ENCODE measurements at regions not wholly inside any gene's neighbourhood (a gene's known extent, or its start where the extent isn't known, plus 50 kb on each side); places are given as distances from the start of the nearest gene placed in this dataset.

DNA sequence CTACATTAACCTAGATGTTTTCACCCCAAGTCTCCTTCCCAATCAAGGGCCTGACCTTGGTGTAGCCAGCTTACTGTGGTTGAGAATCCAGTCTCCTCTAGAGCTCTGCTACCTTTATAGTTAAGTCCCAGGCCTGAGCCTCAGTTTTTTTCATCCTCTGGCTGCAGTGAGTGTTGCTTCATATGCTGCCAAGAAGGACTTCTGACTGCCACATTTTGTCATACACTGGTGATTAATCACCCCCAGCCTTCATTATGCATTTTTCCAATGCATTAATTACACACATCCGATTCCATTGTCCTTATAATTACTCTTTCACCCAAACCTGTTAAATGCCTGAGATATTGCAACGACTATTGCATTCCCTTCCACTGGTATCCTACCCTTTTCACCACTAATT lies 66.3 kb upstream of the FGGY start:
- DNase-seq = no peak

DNA sequence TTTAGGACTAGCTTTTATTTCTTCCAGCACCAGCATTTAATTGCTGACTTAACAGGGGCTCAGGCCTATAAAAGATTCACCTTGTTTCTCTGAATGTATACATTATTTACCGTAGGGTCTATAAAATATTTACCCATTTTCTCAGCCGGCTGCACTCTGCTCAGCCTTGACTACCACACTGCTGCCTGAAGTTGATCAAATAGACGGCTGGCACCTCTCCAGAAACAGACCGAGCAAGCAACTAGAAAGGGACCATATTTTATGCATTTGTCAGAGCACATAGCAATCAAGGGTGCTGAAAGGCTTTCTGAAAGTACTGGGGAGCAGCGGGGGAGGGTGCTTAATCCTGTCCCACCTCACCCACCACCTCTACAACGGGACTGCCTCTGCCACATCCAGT lies 64.7 kb upstream of the FGGY start:
- DNase-seq = no peak

DNA sequence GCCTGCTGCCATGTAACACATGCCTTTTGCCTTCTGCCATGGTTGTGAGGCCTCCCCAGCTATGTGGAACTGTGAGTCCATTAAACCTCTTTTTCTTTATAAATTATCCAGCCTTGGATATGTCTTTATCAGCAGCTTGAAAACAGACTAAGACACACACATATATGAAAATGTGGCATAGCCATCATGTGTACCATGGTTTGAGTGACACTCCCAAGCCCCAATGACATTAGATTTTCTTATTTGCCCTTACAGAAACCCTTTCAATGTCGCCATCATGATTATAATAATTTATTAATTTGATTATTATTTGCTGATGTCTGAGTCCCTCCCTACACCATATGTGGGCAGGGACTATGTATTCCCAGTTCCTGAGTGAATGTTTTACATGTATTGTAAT lies 63.5 kb upstream of the FGGY start:
- no peak for DNase-seq

DNA sequence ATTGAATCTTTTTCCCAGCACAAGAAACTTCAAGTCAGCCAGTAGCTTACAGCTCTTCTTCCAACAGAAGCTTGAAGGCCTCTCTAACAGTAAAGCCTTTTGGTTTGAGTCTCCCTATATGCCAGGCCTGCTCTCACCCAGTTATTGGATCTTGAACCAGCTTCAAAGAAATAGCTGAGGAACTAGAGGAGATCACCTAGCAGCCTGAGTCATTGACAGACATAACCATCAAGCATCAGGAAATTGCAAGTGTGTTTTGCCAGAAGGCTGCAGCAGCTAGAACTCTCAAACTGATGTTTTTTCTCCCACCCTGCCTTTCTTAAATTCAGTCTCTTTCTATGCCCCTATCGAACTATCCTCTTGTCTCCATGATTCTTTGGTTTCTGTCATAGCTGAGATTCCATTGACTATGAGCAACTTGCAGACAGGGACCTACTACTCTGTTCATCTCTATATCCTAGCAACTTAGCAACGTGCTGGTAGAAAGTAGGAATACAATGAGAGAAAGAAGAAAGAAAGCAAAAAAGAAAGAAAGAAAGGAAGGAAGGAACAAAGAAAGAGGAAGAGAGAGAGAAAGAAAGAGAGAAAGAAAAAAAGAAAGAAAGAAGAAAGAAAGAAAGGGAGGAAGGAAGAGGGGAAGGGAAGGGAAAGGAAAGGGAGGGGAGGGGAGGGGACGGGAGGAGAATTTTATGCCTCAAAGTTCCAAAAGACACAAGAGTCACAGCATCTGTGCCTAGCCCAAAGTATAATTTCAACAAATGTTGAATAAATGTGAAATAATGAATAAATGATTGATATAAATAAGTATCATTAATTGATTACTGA lies 60.0 kb upstream of the FGGY start:
- no peak for DNase-seq

DNA sequence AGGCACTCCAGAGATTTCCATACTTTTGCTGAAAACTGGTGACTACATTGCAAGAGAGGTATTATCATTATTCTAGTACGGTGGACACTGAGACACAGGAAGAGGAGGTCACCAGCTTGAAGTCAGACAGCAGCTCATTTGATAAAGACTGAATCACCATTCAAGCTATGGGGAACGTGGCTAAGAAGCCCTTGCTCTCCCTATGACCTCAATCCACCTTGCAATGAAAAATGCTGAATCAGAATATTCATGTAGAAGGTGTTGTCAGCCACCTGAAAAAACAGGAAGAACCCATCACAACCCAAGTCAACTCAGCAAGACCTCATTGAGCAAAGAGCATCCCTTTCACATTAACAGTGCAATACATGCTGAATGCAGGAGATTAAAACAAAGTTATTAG lies 59.0 kb upstream of the FGGY start:
- no peak for DNase-seq

DNA sequence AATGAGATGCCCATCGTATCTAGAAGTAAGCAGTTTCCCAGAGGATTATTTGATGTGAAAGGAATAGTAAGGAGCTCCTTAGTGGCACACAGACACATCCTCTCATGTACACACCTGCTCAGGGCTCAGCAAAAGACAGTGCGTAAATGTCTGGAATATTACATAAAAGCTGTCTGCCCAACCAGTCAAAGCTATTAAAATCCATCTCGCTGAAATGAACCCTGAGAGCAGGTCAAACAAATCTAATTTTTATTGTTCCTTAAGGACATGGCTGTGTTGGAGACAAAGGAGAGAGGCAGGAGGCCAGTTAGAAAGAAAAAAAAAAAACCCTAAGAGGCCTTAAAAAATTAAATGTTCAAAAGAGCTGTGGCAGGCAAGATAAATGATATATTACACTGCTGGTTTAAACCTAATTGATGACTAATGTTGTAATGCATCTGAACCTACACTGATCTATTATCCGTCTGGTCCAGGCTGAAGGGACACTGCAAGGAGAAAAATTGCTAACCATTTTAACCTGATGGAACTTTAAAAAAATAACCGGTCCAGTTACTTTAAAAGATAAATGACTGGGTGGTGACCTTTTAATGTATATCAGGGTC lies 58.5 kb upstream of the FGGY start:
- no peak for DNase-seq

DNA sequence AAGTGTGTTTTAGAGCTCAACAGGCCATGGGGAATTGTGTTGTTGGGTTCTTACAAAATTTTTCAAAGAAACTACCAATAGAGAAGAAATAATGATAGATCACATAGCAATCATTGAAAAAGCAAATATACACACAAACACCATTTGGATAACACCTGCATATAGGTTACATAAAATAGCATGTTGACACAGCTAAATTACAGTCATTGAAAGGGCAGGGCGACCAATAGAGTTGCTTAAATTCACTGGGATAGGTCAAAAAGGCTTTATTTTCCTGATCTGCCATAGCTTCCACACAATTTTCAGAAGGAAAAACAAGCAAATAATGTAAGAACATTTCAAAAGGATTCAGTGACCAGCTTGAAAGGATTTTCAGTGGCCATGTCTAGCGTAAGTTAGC lies 57.9 kb upstream of the FGGY start:
- DNase-seq = no peak

DNA sequence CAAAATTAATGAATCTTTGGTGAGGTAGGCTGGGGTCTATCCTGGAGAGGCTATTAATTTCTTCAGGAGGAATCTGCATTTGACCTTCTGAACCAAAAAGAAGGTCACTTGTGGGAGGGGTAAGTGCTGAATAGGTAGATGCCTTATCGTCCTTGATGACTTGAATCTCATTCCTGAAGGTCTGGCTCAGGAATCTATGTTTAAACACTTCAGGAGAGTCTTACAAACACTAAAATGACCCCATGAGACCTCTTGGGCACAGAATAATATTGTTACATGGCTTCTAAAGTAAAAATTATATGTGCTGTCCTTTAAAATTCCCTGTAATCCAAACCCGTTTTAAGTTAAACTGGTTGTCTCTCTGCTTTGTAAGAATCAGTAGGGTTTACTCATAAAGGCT lies 55.0 kb upstream of the FGGY start:
- DNase-seq = no peak

DNA sequence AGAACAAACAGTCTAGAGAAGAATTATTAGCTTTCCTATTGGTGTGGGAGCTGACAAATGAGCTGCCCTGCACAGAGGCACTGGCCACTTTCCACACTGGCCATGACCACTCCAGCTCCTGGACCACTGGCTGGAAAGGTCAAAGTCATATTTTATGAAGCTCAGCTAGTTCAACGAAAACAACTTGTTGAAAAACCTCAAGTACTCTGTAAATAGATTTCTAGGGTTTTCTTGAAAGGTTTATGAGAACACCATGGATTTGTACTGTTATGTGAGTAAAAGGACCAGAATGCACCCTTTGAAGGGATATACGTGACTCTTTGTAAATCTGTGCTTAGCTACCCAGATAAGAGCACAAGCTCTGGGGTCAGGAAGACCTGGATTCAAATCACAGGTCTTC lies 54.5 kb upstream of the FGGY start:
- DNase-seq = no peak

DNA sequence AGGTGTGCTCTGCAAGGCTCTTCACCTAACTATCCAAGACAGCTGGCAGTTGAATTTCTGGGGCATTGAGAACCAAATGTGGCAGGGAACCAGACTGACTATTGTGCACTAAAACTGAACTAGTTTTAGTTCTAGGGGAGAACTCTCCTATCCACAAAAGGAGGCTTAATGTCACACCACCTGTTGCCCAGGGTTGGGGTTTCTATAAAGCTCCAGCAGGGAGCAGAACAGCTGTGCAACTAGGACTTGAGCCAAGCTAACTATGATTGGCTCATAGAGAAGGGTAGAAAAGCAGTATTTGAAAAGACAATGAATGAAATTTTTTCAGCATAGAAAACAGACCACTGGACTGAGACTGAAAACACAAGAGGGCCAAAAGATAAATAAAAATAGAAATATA lies 53.3 kb upstream of the FGGY start:
- no peak for DNase-seq

DNA sequence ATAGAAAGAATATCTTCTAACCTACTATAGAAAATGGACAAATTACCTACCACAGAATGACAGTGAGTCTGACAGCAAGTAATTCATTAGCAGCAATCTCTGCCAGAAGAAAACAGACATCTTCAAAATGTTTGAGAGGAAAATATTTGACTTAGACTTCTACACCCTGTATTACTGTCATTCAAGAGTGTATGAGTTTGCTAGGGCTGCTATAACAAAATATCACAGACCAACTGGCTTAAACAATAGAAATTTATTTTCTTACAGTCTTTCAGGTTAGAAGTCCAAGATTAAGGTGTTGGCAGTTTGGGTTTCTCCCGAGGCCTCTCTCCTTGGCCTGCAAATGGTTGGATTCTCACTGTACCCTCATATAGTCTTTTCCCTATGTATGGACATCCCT lies 52.9 kb upstream of the FGGY start:
- no peak for DNase-seq

DNA sequence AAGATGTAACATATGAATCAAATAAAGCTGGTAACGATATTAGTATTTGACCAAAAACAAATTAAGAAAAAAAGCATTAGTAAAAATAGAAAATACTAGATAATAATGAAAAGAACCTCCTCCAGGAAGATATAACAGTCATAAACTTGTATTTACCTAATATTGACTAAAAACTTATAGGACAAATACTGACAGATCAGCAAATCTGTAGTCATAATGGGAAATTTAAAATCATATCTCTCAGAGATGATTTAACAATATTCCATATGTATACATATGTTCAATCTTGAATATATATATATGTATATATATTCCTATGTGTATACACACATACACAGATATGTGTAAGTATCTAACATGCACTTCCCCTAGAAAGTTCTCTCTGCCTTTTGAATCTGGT lies 52.0 kb upstream of the FGGY start:
- no peak for DNase-seq

Data from KG1 (cell line).